HG02678 (cell line): ENCODE measurements at regions not wholly inside any gene's neighbourhood (a gene's known extent, or its start where the extent isn't known, plus 50 kb on each side); places are given as distances from the start of the nearest gene placed in this dataset.

Experiments used
- ATAC-seq: cut with Tn5 transposase; IDR thresholded peaks from one replicate; pipeline ENCODE4 v1.9.1; 2021; ENCODE audit warnings: mild to moderate bottlenecking, moderate library complexity; ENCODE audit not compliant: unreplicated experiment

DNA sequence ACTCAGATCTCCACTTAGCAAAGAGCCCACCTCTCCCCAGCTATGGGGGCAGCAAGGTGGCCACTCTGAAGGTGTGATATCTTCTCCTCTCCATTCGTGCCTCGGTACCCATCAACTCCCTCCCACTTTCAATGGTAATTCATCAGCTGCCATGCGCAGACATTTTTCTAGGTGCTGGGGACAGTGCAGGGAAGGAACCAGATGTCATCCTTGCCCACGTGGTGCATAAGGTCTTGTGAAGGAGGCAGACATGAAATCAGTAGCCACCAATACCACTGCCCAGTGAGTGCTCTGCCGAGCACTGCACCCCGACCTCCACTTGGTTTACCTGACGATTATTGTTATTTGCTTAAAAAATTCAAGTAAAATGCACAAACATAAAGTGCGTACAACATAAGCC lies 76.3 kb upstream of the CSF3R start:
- ATAC-seq = no peak

DNA sequence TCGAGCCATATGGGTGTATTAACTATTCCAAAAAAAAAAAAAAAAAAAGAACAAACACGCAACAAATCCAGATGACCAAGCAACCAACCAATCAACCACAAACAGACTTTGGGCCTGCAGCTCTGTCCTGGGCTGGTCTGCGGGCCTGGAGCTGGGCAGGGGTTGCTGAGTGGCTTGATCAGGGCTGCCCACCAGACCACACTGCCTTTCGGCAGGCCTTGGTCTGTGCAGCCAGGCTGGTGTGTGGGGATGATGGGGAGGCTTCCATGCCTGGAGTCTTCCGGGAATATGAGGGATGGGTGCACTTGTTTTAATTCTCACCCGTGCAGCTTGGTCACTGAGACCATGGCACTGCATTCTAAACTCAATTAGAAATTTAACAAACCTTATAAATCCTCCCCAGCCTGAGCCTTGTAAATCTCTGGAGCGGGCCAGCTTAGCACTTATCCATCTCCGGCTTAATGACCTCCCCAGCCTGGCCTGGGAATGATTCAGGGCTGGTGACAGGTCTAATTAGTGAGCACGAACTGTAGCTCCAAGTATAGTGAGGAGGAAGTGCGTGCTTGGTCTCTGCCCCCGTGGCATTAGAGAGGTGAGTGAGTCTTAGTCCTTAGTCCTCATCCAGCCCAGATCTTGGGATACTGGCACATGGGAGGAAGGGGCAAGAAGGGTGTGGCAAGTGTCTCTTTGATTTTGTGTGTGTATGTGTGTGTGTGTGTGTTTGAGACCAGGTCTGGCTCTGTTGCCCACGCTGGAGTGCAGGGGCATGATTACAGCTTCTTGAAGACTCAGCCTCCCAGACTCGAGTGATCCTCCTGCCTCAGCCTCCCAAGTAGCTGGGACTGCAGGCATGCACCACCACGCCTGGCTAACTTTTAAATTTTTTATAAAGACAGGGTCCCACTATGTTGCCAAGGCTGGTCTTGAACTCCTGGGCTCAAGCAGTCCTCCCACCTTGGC lies 74.6 kb upstream of the CSF3R start:
- no peak for ATAC-seq

DNA sequence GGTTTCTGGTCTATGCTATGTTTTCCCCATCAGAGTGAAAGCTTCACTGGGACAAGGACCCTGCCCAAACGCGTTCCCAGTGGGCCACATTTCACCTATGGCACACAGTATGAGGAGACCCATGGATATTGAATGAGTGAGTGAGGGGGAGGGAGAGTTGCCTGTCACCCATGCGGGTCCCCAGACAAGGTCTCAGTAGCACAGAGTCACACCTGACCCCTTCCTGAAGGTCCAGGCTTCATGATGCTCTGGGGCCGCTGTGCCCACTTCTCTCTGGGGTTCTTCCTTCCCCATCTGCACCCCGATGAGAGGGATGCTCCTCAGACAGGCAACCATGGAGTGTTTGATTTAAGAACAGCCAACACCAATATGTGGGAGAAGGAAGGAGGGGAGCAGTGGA lies 72.3 kb upstream of the CSF3R start:
- no peak for ATAC-seq

DNA sequence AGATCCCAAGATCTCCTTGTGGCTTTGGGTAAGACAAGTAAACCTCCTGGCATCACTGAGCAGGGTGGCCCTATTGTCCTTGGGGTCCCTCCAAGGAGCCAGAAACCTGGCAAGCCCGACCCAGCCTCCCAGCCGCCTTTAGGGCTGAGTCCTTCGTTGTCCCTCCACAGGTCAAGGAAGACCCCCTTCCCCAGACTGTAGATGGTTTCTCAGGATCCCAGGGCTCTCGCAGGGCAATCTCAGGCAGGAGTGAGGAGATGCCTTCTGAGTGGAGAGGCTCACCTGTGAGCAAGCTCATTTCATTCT lies 71.6 kb upstream of the CSF3R start:
- no peak for ATAC-seq

DNA sequence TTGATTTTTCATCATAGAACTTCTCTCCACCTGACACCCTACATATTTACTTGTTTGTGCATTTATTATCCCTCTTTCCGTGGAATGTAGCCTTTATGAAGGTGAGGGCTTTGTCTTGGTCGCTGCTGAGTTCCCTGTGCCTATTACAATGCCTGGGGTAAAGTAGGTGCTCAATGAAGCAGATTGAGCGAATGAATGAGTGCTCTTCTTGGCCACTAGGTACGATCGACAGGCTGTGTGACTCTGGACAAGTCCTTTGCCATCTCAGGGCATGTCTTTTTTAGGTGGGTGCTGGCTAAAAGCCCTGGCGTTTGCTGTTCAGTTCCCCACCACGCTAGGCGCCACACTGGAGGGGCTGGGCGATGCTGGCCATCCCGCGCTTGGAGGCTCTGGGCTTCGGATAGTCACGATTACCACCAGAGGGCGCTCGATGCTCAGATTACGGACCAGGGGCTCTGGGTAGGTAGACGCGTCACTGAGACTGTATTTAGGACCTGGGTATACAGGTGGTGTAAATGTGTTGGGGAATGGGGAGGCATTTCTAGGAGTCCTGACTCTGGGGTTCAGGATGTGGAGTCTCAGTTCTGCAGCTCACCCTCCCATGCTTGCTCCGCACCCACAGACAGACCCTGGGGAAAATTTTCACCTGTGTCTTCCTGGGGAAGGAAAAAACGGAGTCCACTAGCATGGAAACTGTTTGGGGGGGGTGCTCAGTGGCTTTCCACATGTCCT lies 71.0 kb upstream of the CSF3R start:
- ATAC-seq = no peak

DNA sequence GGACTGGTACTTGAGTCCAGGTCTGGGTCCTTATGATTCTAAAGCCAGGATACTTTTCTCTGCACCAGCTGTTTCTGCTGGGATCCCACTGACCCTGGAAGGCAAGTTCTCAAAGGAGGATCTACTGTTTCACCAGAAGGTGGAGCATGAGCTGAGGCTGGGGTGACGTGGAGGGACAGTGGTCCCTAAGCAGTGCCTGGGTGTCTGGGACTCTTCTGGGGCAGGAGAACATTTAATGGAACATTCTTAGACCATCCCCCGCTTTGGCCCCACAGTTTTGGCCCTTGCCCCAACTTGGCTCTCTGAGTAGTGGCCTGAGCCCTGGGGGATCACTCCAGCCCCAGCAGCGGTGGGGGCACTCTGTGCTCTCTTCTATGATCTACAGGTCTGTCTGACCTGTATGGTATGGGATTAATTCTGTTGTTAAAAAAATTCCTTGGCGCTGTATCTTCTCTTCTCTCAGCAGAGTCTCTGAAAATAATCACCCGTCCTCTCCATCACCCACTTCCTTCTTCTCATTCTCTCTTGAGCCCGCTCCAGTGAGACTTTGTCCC lies 60.3 kb upstream of the CSF3R start:
- no peak for ATAC-seq

DNA sequence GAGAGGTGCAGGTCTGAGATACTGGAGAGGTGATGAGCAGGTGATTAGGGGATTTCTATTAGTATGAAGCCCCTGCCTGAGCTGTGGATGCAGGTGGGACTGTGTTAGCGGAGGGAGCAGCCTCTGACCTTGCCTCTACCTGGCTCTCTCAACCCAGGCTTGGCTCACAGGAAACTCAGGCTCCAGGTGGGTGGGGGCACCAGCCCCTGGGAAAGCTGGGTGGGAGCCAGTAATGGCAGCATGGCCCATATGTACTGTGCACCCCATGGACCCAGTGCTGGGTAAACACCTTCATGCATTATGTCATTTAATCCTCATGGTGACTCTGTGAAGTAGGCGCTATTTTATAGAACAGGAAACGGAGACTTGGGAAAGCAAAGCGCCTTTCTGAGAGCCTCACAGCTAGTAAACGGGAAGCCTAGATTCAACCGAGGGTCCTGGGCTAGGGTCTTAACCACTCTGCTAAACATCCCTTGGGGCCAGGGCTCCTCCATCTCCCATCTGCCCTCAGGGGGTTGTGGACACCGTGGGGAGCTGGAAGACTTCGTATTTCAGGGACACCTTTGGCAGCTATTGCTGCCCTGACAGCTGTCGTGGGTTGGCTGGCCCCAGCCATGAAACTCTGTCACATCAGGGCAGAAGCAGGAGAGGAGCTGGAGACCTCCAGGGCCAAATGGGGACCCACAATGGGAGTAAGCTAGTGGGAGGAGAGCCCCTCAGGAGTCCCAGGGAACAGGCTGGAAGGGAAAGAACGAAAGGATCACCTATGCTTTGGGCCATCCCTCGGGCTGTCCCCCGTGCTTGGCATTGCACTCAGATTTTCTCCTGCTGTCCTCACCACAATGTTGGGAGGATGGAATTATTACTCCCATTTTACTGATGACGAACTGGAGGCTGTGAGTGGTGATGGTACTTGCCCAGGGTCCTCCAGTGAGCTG lies 59.6 kb upstream of the CSF3R start:
- ATAC-seq = no peak

DNA sequence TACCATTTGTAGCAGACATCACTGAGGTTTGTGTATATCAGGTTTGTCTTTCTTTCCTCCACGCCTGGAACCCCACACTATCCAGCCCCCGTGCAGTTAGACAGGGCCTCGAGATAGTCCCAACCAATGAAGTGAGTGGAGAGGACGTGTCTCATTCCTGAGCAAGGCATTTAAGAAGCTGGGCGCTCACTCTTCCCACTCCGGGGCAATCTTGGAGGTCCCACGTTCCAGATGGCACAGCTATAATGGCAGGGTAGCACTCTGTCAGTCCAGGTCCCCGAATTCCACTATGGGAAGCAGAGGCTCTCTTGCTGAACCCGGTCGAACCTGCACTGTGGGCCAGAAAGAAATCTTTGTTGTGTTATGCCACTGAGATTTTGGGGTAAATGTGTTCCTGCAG lies 57.3 kb upstream of the CSF3R start:
- ATAC-seq = no peak

DNA sequence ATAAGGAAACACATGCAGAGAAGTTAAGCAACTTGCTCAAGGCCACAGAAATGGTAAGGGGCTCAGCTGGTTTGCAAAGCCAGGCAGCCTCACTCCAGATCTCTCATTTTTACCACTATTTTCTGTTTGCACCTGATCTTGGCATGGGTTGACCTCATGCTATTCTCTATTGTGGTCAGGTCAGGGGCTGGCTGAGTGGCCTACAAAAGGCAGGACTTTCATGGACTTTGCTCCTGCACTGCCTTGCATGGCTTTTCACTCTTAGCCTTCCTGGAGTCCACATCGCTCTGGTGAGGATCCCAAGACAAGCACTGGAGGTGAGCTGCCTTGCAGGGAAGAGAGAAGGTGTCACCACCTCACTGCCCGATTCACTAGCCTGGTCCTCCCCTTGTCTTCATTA lies 56.8 kb upstream of the CSF3R start:
- no peak for ATAC-seq

DNA sequence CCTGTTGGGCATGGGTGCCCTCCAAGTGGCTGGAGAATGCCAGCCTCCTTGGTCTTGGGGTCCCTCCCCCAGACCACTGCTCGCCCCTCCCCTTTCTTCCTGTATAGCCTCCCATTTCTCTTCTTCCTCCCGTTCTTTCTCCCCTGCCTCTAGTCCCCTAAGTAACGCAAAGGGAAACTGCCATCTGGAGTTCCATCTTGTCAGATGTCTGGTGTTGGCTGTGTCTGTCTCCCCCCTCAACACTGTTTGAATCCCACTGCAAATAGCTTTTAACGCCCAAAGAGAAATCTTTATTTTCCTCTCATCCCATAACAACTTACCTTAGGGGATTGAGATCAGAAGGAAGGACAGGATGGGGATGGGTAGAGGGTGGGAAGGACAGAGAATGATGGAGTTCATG lies 55.3 kb upstream of the CSF3R start:
- ATAC-seq = no peak

DNA sequence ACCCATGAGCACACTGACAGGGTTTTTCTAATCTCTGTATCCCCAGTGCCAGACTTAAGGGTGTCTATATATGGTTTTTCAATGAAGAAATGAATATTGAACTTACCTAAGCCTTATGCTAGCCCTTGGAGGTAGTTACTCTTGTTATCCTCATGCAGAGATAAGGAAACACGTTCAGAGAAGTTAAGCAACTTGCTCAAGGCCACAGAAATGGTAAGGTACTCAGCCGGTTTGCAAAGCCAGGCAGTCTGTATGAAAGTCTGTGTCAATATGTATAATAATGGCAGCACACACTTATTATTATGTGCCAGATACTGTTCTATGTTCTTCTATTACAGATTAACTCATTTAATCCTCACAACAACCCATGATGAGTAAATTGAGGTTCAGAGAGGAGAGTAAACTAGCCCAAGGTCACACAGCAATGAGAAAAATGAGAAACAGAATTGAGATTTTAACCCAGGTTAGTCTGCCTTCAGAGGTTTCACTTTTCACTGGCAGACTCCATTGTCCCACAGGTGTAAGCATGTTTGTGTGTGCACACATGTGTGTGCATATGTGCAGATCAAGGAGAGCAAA lies 54.6 kb upstream of the CSF3R start:
- ATAC-seq = no peak

DNA sequence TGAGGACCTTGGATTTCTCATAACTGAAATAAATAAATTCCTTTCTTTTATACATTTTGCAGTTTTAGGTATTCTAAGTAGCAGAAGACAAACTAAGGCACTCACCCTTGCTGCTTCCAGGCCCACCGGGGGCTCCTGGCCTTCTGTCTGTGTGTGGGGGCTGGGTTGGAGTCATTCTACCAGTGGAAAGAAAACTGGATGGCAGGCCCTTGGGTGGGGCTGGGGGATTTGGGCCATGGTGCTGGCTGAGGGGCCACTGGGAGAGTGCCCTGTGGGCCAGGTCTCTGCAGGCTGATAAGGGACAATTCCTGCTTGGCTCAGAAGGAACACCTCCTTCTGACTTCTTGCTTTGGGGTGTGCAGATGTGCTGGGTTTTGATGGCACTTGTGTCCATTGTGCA lies 54.0 kb upstream of the CSF3R start:
- no peak for ATAC-seq

DNA sequence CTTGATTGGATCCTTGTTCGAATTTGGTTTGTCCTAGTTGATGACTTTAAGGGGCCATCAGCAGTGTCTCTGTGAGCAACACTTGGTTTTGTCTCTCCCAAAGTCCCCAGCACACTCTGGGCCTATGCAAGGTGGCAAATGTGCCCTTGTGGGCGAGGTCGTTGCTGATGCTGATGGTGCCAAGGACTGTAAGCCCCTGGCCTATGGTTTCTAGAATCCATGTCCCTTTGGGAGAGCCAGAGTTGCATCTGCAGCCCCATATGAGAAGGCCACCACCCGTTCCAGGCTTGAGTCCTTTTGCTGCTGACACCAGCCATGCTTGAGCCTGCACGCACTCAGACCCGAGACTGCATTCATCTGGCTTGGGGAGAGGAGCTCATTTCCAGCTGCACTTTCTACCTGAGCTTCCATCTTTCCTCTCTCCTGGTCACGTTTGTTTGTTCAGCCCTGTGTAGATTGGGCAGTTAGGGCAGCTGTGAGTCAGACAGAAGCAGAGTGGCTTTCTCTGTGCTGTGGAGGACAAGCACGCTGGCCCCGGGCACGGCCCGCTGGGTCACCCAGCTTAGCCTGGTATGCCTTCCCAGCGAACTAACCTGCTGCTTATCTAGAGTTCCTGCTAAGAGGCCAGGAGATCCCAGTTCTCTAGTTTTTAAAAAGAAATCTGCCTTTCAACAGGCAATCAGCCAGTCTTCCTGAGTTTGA lies 52.1 kb upstream of the CSF3R start:
- no peak for ATAC-seq

DNA sequence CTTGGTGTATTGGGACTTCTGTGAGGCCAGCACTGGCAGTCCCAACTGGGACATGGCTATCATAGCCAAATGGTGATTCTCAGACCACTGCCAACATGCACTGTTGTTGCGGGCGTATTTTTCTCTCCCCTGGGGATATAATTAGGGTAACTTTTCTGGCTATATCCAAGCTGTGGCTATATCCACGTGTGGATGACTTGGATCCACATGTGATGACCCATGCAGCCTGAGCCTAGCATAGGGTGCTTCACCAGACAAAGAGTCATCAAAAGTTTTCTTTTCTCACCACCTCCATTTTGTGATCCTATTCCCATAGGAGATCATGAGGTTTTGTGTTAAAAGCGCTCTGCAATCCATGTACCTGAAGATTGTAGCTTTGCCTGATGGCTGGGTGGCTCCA lies 51.2 kb upstream of the CSF3R start:
- ATAC-seq = no peak

DNA sequence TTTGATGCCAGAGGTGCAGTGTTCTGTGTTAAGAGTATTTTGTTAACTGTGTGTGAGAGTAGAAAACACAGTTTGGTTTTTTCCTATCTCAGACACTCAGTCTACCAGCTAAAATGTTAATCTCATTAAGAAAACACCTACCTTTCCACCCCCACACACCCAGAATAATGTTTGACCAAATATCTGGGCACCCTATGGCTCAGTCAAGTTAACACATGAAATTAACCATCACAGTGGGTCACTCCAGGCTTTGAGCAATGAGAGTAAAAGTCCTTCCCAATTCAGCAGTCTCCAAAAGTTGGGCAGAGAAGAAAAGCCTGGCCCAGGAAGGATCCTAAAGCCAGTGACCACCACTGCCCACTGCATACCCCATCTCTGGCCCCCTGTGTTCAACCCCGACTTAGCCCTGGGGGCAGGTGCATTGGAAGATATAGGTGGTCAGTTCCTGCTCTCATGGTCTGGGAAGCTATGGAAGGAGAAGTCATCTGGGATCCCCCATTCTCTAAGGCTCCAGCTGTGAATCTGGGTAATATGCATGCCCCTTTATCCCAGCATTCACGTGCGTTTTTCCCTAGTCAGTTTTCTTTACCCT lies 50.2 kb upstream of the CSF3R start:
- ATAC-seq = no peak
